Osteocyte (in vitro differentiated cells): ENCODE measurements at regions not wholly inside any gene's neighbourhood (a gene's known extent, or its start where the extent isn't known, plus 50 kb on each side); places are given as distances from the start of the nearest gene placed in this dataset.

Source experiments
- DNase-seq: peaks from one replicate; pipeline ENCODE4 v3.0.0; 2021; ENCODE audit warnings: mixed read lengths; ENCODE audit not compliant: unreplicated experiment; ENCODE audit errors: extremely low spot score
- H3K27ac Mint-ChIP-seq: one replicate; pipeline ENCODE4 v1.8.0; 2021; ENCODE audit warnings: mild to moderate bottlenecking, mixed read lengths; ENCODE audit not compliant: unreplicated experiment
- H3K27me3 Mint-ChIP-seq: one replicate; pipeline ENCODE4 v1.8.0; 2021; ENCODE audit warnings: mixed read lengths; ENCODE audit not compliant: unreplicated experiment
- H3K36me3 Mint-ChIP-seq: one replicate; pipeline ENCODE4 v1.8.0; 2021; ENCODE audit warnings: mixed read lengths; ENCODE audit not compliant: unreplicated experiment
- H3K4me1 Mint-ChIP-seq: one replicate; pipeline ENCODE4 v1.8.0; 2021; ENCODE audit warnings: mixed read lengths; ENCODE audit not compliant: unreplicated experiment
- H3K4me3 Mint-ChIP-seq: one replicate; pipeline ENCODE4 v1.8.0; 2021; ENCODE audit warnings: mild to moderate bottlenecking, moderate library complexity, mixed read lengths; ENCODE audit not compliant: unreplicated experiment
- H3K9me3 Mint-ChIP-seq: one replicate; pipeline ENCODE4 v1.8.0; 2021; ENCODE audit warnings: mixed read lengths; ENCODE audit not compliant: unreplicated experiment
- TF ChIP-seq, protein P1 (sequence below): fragments of 200-600 bp; sonication (generic); IDR thresholded peaks from 2 replicates; pipeline ENCODE4 v1.5.0; 2021; ENCODE audit warnings: antibody characterized with exemption, mild to moderate bottlenecking, moderate library complexity

DNA sequence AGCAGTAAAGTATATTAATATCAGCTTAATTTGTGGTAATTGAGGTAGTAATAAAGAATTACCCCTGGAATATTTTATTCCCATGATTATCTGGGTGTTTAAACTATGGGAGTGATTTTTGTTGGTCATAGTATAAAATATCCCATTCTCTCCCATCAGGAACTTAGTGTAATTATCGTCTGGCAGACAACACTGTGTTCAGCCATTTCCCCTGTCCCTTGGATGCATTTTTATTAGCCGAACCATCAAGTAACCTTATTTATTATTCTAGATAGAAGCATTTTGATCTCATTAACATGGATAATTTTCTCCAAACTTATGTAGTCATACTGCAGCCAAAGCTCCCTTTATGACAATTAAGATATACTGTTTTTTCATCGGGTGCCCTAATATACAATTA, 320.8 kb downstream of the MAT2B start:
- H3K27me3 Mint-ChIP-seq, result no peaks in the 10 kb centered on the region
- H3K4me3 Mint-ChIP-seq, result no peak overlapping the region
- H3K27ac Mint-ChIP-seq, result no peak overlapping the region
- H3K36me3 Mint-ChIP-seq, result no peaks in the 10 kb centered on the region
- TF ChIP-seq, protein P1, sequence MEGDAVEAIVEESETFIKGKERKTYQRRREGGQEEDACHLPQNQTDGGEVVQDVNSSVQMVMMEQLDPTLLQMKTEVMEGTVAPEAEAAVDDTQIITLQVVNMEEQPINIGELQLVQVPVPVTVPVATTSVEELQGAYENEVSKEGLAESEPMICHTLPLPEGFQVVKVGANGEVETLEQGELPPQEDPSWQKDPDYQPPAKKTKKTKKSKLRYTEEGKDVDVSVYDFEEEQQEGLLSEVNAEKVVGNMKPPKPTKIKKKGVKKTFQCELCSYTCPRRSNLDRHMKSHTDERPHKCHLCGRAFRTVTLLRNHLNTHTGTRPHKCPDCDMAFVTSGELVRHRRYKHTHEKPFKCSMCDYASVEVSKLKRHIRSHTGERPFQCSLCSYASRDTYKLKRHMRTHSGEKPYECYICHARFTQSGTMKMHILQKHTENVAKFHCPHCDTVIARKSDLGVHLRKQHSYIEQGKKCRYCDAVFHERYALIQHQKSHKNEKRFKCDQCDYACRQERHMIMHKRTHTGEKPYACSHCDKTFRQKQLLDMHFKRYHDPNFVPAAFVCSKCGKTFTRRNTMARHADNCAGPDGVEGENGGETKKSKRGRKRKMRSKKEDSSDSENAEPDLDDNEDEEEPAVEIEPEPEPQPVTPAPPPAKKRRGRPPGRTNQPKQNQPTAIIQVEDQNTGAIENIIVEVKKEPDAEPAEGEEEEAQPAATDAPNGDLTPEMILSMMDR, result no peak
- H3K9me3 Mint-ChIP-seq, result peaks cover under 1% of the 10 kb centered on the region
- DNase-seq, result no peak
- H3K4me1 Mint-ChIP-seq, result no peaks in the 10 kb centered on the region

DNA sequence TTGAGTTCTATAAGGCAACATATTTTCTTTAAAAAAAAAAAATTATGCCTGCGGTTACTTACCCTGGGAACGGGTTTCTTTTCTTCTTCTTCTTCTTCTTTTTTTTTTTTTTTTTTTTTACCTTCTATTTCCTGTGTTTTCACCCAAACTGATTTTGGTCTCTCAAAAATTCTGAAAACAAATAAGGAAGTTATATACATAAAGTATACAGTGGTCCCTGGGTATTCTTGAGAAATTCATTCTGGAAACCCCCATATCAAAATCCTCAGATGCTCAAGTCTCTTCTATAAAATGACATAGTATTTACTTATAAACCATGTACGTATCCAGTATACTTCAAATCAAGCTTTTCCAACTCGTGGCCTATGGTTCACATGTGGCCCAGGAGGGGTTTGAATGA, 326.7 kb downstream of the MAT2B start:
- Mint-ChIP-seq H3K36me3 (no peaks in the 10 kb centered on the region), H3K9me3 (no peaks in the 10 kb centered on the region), H3K27me3 (no peaks in the 10 kb centered on the region), H3K27ac (no peak overlapping the region), H3K4me3 (no peak overlapping the region), H3K4me1 (no peaks in the 10 kb centered on the region)
- TF ChIP-seq, protein P1, result no peak
- no peak for DNase-seq

DNA sequence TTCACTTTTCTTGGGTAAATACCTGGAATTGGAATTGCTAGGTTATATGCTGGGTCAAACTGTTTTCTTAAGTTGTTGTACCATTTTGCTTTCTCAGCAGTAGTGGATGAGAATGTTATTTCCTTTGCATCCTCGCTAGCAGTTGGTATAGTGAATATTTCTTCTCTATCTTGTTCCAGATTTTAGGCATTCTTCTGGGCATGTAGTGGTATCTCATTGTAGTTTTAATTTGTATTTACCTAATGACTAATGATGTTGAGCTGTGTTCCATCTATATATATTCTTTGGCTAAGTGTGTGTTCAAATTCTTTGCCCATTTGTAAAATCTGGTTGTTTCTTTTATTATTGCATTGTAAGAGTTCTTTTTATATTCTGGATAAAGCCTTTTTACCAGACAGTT, 333.3 kb downstream of the MAT2B start:
- H3K9me3 Mint-ChIP-seq, result no peaks in the 10 kb centered on the region
- H3K4me1 Mint-ChIP-seq, result no peaks in the 10 kb centered on the region
- TF ChIP-seq, protein P1, result no peak
- no peak overlapping the region for H3K4me3 Mint-ChIP-seq
- no peak overlapping the region for H3K27ac Mint-ChIP-seq
- H3K36me3 Mint-ChIP-seq, result no peaks in the 10 kb centered on the region
- no peak for DNase-seq
- no peaks in the 10 kb centered on the region for H3K27me3 Mint-ChIP-seq

DNA sequence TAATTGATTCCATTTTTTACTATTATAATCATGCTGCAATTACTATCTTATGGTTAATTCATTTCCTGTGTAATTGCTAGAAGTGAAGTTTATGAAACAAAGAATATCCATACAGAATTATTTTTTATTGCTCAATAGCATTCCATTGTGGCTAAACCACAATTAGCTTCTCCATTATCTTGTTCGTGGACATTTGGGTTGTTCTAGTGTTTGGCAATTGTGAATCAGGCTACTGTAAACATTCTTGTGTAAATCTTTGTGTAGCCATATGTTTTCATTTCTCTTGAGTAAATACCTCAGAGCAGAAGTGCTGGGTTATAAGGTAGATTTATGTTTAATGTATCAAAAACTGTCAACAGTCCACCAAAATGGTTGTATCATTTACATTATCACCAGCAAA, 341.1 kb downstream of the MAT2B start:
- Mint-ChIP-seq H3K27me3 (no peaks in the 10 kb centered on the region), H3K4me1 (no peaks in the 10 kb centered on the region), H3K9me3 (no peaks in the 10 kb centered on the region), H3K36me3 (no peaks in the 10 kb centered on the region), H3K4me3 (no peak overlapping the region), H3K27ac (no peak overlapping the region)
- DNase-seq, result no peak
- TF ChIP-seq, protein P1, result no peak

DNA sequence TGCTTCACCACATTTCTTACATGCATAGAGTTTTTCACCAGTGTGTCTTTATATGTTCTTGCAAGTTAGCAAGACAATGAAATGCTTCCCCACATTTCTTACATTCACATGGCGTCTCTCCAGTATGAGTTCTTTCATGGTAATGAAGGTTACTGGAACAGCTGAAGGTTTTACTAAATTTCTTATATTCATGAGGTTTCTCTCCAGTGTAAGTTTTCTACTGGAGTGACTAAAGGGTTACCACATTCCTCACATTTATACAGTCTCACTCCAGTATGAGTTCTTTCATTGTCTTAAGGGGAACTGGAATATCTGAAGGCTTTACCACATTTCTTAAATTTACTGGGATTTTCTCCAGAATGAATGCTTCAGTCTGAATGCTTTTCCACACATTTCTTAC, 350.3 kb downstream of the MAT2B start:
- no peaks in the 10 kb centered on the region for H3K36me3 Mint-ChIP-seq
- H3K27ac Mint-ChIP-seq, result no peak overlapping the region
- TF ChIP-seq, protein P1, result no peak
- no peak for DNase-seq
- no peaks in the 10 kb centered on the region for H3K4me1 Mint-ChIP-seq
- peaks cover 35% of the 10 kb centered on the region for H3K9me3 Mint-ChIP-seq
- no peaks in the 10 kb centered on the region for H3K27me3 Mint-ChIP-seq
- no peak overlapping the region for H3K4me3 Mint-ChIP-seq
